ENCODE measurements at regions not wholly inside any gene's neighbourhood (a gene's known extent, or its start where the extent isn't known, plus 50 kb on each side); places are given as distances from the start of the nearest gene placed in this dataset.

DNA sequence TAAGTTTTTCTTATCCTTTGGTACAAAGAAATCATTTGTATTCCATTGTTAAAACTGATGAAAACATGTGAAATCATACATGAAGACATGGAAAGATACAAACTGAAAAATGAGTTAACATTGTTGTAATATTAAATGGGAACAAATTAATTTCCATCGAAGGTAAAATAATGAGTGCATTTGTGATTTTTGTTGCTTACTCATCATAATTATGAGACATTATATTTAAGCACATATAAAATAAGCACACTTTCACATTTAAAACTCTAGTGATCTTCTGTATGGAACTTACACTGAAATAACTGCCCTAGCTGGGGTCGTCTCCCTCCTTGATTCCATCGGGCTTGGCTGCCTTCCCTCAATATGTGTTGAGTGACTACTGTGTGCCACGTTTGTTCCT, 204.2 kb upstream of the PRPS1L1 start:
- TF ChIP-seq SP1 (IDR thresholded peaks at IDR 0.05; ENCODE audit: low read depth): no peak
- TF ChIP-seq POLR2AphosphoS5 (IDR thresholded peaks at IDR 0.05; ENCODE audit: low read depth, low read length): no peak
- TF ChIP-seq, protein P1, sequence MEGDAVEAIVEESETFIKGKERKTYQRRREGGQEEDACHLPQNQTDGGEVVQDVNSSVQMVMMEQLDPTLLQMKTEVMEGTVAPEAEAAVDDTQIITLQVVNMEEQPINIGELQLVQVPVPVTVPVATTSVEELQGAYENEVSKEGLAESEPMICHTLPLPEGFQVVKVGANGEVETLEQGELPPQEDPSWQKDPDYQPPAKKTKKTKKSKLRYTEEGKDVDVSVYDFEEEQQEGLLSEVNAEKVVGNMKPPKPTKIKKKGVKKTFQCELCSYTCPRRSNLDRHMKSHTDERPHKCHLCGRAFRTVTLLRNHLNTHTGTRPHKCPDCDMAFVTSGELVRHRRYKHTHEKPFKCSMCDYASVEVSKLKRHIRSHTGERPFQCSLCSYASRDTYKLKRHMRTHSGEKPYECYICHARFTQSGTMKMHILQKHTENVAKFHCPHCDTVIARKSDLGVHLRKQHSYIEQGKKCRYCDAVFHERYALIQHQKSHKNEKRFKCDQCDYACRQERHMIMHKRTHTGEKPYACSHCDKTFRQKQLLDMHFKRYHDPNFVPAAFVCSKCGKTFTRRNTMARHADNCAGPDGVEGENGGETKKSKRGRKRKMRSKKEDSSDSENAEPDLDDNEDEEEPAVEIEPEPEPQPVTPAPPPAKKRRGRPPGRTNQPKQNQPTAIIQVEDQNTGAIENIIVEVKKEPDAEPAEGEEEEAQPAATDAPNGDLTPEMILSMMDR (IDR thresholded peaks at IDR 0.05 in 2 of 3, conservative IDR thresholded peaks at IDR 0.05 in 1 of 3; ENCODE audit: borderline replicate concordance in 1 of 3, insufficient read depth in 1 of 3, low read depth in 2 of 3, low read length in 2 of 3): no peak
- no peak for TF ChIP-seq EZH2phosphoT487 (IDR thresholded peaks at IDR 0.05; ENCODE audit: borderline replicate concordance)
- TF ChIP-seq POLR2A (IDR thresholded peaks at IDR 0.05; ENCODE audit: borderline replicate concordance, extremely low read depth, insufficient read depth, insufficient read length): no peak
